OCI-M2 (cell line): ENCODE measurements at regions not wholly inside any gene's neighbourhood (a gene's known extent, or its start where the extent isn't known, plus 50 kb on each side); places are given as distances from the start of the nearest gene placed in this dataset.

ENCODE experiments used
- DNase-seq: peaks from one replicate; lab custom pipeline; 2025; ENCODE audit not compliant: unreplicated experiment; lab: John Stamatoyannopoulos, UW

DNA sequence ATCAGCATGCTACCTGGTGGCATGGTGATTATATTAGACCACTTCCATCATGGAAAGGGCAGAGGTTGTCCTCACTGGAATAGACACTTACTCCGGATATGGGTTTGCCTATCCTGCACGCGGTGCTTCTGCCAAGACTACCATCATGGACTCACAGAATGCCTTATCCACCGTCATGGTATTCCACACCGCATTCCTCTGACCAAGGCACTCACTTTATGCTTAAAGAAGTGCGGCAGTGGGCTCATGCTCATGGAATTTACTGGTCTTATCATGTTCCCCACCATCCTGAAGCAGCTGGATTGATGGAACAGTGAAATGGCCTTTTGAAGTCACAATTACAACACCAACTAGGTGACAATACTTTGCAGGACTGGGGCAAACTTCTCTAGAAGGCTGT is 109.2 kb upstream of the DRD2 start:
- DNase-seq = no peak

DNA sequence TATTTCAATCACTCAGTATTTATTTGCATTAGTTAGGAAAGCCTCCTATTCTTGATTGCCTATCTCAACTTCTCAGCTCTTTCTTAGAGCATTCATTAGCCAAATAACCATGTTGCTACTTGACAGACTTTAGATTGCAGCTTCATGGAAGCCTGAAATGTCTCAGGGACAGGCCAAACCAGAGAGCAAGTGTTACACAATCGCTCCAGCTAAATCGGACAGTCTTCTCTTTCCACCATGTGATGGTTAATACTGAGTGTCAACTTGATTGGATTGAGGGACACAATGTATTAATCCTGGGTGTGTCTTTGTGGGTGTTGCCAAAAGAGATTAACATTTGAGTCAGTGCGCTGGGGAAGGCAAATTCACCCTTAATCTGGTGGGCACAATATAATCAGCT is 106.5 kb upstream of the DRD2 start:
- DNase-seq = no peak

- no peak for DNase-seq
These were observed 104.2 kb upstream of the DRD2 start for GRCh38 chr11:113579292-113579940.

DNA sequence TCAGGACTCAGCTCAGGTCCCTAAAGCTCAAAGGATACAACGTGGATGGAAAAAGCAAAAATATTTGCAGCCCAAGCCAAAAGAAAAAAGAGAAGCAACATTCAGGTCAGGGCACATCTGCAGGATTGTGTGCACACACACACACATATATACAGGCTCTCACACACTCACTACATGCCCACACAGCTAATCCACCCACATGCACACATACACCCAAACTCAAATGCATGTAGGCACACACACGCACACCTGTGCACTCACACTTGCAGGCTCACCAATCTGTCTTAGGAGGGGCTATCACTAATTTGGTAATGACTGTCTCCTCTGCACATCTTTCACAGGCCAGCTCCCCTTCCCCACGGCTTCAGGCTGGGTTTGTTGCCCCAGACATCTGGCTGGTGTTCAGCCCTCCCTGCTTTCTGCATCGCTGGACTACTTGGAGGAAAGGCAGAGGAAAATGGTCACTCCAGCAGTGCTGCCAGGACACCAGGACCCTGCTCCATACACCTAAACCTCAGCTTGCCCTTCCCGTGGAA is 103.6 kb upstream of the DRD2 start:
- no peak for DNase-seq

DNA sequence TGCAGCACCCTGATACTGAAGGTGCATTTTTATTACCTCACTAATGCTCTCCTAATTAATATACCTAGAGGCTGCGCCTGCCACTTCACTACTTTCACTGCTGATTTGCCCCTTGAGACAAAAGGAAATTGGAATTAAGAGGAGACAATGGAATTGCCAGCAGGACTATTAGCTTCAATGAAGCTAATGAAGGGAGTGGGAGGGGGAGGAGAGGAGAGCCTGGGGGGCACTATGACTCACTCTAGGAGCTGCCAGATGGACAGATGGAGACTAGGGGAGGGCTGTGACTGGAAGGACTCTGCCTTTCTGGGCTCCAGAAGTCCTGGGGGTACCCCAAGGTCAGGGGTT is 102.8 kb upstream of the DRD2 start:
- no peak for DNase-seq

GRCh38 chr11:113577356-113578032 is 102.3 kb upstream of the DRD2 start:
- DNase-seq = no peak

DNA sequence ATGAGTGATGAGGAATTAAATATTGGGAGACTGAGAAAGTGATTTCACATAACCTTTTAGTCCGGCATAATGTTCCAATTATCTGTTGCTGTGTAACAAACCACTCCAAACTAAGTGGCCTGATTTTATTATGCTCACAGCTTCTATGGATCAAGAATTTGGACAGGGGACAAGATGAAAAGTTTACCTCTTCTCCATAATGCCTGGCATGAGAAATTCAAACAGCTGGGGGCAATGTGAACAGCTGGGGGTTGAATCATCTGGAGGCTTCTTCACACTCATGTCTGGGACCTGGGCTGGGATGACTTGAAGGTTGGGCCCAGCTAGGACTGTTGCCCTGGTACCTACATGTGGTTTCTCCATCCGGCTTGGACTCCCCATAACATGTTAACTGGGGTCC is 99.4 kb upstream of the DRD2 start:
- DNase-seq = no peak

GRCh38 chr11:113574171-113574570 is 99.0 kb upstream of the DRD2 start:
- no peak for DNase-seq

GRCh38 chr11:113572136-113572735 is 97.0 kb upstream of the DRD2 start:
- no peak for DNase-seq

DNA sequence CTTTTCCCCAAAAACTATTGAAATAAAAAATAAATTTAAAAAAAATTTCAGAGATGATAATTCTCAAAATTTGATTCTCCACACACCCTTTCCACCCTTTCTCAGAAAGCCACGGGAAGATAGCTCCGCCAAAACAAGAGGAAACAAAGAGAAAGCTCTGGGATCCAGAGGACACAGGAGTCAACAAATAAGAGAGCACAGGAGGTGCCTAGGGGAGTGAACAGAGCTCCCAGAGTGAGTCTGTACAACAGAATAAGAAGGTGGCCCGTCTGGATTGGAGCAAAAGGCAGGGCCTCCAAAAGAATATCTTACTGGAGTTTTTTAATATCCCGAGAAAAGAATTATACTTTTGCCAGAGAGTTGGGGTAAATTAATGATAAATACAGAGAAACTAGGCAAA is 96.3 kb upstream of the DRD2 start:
- no peak for DNase-seq

GRCh38 chr11:113570906-113571305 is 95.7 kb upstream of the DRD2 start:
- no peak for DNase-seq

GRCh38 chr11:113569391-113569790 is 94.2 kb upstream of the DRD2 start:
- DNase-seq = no peak

GRCh38 chr11:113568566-113568965 is 93.4 kb upstream of the DRD2 start:
- DNase-seq = no peak

DNA sequence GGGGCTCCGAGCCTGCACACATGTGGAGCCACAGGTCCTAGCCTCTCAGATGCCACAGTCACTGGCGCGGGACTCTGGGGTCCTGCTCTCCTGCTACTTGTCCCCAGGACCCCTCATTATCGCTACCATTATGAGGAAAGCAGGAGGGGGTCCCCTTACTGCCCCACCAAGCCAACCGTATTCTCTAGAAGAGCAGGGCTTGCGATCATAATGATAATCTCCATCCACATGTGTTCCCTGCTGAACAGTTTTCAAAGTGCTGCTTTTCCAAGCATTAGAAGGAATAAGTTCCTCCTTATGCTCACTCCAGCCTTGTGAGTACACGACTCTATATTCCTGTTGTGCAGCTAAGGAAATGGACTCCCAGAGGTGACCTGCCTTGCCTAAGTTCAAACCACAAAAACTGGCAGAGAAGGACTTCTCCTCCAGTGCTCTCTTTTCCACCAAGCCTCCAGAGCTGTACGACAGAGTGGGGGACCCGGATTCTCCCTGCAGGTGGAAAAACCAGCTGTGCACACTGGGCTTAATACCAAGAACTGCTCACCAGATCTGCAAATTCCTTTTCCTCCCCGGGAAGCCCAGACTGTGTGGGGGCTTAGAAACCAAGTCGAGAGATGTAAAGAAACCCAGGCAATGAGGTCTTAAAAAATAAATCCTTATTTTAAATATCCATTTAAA is 92.8 kb upstream of the DRD2 start:
- no peak for DNase-seq

GRCh38 chr11:113567097-113567496 is 91.9 kb upstream of the DRD2 start:
- DNase-seq = no peak

DNA sequence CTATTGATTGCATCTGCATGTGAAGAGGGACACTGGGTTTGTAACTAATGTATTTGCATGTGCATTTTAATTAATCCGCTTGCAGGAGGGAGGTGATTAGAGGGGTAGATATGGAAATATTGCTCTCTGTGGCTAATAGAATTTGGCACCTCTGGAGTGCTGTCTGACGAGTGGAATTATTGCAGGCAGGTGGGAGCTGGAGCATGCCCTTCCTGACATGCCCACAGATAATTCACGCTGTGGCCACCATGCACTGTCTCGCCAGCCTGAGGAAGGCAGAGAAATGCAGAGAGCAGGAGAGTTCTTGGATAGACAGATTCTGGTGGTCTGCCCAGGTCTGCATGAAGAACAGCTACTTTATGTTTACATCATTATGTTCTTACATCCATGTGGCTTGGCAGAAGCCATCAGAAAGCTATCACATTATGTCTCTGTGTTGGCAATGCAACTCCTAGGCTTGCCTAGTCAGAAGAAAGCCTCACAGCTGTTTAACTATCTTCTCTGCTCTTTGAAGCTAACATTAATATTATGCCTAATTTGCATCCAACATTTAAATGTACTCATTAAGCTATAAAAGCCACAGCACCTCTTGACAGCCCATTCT is 89.4 kb upstream of the DRD2 start:
- no peak for DNase-seq

DNA sequence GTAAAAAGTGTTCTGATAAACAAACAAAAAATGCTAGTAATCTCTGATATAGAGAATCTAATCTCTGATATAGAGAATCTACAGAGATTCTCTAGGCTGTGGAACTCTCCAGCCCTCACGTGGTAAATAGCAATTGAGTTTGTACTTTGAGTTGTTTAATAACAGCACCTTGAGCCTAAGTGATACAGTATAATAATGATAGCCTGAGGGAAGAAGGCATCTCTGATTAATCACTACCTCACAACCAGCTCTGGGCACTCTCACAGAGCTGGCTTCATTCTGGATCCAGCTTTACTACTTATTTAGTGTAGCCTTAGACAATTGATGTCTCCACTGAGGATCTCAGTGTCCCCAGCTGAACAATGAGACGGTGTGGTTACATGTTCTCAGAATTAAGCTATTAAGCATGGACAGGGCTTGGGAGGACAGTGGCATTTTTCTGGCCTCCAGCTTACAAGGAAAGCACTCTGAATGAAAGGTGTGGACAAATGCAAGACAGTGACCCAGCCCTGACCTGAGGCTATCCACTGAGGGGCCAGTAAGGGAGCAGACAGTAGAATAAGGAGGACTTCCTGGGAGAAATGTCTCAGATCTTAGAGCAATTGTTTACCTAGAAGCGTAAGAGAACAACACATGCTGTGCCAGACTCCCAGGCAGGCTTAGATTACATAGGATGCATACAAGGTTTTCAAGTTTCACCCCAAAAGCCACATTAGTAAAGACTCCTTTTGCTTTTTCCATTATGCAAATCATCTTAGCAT is 88.7 kb upstream of the DRD2 start:
- no peak for DNase-seq

DNA sequence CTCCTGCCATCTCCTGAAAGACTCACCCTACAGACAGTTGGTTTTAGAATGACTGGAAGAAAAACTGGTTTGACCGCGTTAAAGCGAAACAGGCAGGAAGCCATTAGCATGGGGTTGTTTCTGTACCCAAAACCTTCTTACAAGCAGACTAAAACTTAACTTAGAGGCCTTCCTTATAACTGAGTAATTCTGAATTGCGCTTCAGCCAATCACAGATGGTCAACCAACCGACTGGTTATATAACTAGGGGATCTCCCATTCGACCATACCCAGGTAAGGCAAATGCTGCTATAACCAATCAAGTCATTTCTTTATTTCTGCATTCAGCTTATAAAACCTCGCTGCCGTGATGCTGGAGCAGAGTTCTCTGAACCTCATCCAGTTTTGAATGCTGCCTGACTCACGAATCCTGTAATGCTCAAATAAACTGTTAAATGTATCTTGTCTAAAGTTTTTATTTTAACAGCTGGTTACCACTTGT is 87.8 kb upstream of the DRD2 start:
- no peak for DNase-seq

DNA sequence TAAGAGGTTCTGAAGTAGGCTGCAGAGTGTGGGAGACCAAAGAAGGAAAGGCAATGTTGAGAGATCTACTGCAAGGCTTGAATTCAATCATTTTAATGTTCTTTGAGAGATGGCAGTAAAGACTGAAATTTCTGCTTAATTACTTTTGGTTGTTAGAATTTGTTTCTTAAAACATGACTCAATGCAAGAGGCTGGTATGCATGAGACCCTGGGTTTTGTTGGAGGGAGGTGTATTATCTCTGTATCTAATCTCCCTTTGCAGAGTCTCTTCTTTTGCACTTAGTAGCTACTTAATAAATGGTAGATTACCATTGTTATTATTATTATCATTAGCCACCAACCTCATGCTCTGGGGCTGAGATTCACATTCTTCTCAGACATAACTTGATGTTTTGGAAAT is 87.4 kb upstream of the DRD2 start:
- DNase-seq = no peak

DNA sequence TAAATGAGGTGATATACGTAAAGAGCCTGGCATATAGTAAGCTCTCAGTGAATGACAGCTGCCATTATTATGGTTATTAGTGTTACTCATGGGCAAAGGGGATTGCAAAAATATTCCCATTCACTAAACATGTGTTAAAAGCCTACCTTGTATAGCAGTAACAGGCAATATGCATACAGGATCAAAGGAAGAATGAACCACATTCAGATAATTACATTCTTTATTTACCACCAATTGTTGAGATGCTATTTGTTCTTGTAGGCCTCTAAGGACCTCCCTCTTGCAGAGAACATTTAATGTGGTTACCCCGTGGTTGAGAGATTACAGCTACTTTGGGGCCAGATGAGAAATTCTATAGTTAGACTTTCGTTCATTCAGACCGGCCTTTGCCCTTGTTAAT is 82.7 kb upstream of the DRD2 start:
- no peak for DNase-seq

DNA sequence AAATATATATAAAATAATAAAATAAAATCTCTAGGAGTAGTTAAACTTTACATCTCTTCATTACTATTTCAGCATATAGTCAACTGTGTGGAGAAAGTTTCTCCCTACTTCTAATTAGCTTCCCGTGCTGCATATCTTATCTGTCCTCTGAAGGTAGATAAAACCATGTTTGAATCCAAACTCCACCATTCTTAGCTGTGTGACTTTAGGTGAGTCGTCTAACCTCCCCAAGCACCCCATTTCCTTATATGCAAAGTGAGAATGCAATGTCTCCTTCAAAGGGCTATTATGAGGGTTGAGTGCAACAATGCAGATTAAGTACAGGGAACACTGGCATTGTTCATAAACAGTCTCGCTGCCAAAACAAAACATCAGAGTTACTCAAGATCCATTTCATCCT is 80.8 kb upstream of the DRD2 start:
- DNase-seq = no peak
